Activated naive CD4-positive, alpha-beta T cell treated with anti-CD3 and anti-CD28 coated beads, Interleukin-2, amount 50 U/mL, for 72 hours (primary cell): ENCODE measurements at regions not wholly inside any gene's neighbourhood (a gene's known extent, or its start where the extent isn't known, plus 50 kb on each side); places are given as distances from the start of the nearest gene placed in this dataset.

ENCODE experiments used
- ATAC-seq, 2 donors: fragments of 150-1000 bp; cut with Tn5 transposase; 2 replicates each; pipeline ENCODE4 v1.10.0; 2021; ENCODE audit warnings: mild to moderate bottlenecking in 2 of 2, moderate library complexity in 2 of 2
- DNase-seq, 2 donors: peaks; one replicate each; pipeline ENCODE4 v3.0.0; 2021 to 2022; ENCODE audit warnings: low spot score in 2 of 2
- H3K27ac Mint-ChIP-seq, 2 donors: one replicate each; pipeline ENCODE4 v1.8.0; 2022; ENCODE audit warnings: mild to moderate bottlenecking in 2 of 2, mixed read lengths in 2 of 2
- H3K36me3 Mint-ChIP-seq, 2 donors: one replicate each; pipeline ENCODE4 v1.8.0; 2022; ENCODE audit warnings: mixed read lengths in 2 of 2
- H3K9me3 Mint-ChIP-seq, 2 donors: one replicate each; pipeline ENCODE4 v1.8.0; 2022; ENCODE audit warnings: mixed read lengths in 2 of 2

- DNase-seq (peak; percentile 50 to 66), ATAC-seq (peak; percentile 99 to 100)
- no peaks in the 10 kb centered on the region for H3K9me3 Mint-ChIP-seq
- H3K36me3 Mint-ChIP-seq: no peaks in the 10 kb centered on the region
- peak overlapping the region in 1 of 2 donors; percentile 68 for H3K27ac Mint-ChIP-seq
Measured at GRCh38 chr9:99433555-99433954, 211.5 kb downstream of the SEC61B start.

- Mint-ChIP-seq H3K9me3 (no peaks in the 10 kb centered on the region), H3K27ac (no peak overlapping the region), H3K36me3 (no peaks in the 10 kb centered on the region)
- DNase-seq (no peak), ATAC-seq (no peak)
Measured at GRCh38 chr9:99436616-99437015, 214.5 kb downstream of the SEC61B start.

- H3K27ac Mint-ChIP-seq: no peak overlapping the region
- no peaks in the 10 kb centered on the region for H3K9me3 Mint-ChIP-seq
- H3K36me3 Mint-ChIP-seq: no peaks in the 10 kb centered on the region
- DNase-seq (no peak), ATAC-seq (no peak)
Measured at GRCh38 chr9:99437145-99437544, 215.1 kb downstream of the SEC61B start.

- Mint-ChIP-seq H3K9me3 (no peaks in the 10 kb centered on the region), H3K27ac (no peak overlapping the region)
- DNase-seq: no peak
Measured at GRCh38 chr9:99438596-99438995, 216.5 kb downstream of the SEC61B start.

GRCh38 chr9:99441829-99442228 lies 219.7 kb downstream of the SEC61B start:
- Mint-ChIP-seq H3K27ac (no peak overlapping the region), H3K9me3 (no peaks in the 10 kb centered on the region), H3K36me3 (no peaks in the 10 kb centered on the region)
- ATAC-seq (no peak), DNase-seq (no peak)

More at GRCh38 chr9:99438596-99438995, 216.5 kb downstream of the SEC61B start:
- no peaks in the 10 kb centered on the region for H3K36me3 Mint-ChIP-seq
- ATAC-seq: no peak

- ATAC-seq: no peak
Measured at GRCh38 chr9:99445371-99445891, 223.3 kb downstream of the SEC61B start.

DNA sequence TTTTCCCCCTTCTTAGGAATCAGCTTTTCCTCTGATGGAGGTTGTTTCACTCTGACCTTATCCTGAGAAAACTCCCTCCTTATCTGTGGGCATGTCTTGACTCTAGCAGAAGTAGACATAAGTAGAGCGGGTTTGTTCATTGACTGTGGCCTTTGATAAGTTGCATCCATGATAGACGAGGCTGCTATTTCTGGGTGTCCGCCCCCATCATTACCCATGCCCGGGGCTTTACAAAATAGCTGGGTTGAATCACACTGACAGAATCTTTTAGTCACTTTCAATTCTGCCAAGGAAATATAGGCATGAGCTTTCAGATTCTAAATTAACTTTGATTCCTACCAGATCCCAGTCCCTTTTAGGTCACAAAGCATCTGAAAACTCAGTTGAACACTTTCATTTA lies 223.8 kb downstream of the SEC61B start:
- DNase-seq: no peak
- Mint-ChIP-seq H3K36me3 (no peaks in the 10 kb centered on the region), H3K9me3 (no peaks in the 10 kb centered on the region), H3K27ac (no peak overlapping the region)
- ATAC-seq: no peak

More at GRCh38 chr9:99445371-99445891, 223.3 kb downstream of the SEC61B start:
- no peak for DNase-seq
- Mint-ChIP-seq H3K9me3 (no peaks in the 10 kb centered on the region), H3K36me3 (no peaks in the 10 kb centered on the region), H3K27ac (no peak overlapping the region)

GRCh38 chr9:99447951-99448350 lies 225.9 kb downstream of the SEC61B start:
- Mint-ChIP-seq H3K36me3 (no peaks in the 10 kb centered on the region), H3K27ac (no peak overlapping the region), H3K9me3 (no peaks in the 10 kb centered on the region)
- DNase-seq (no peak), ATAC-seq (no peak)

GRCh38 chr9:99449726-99450125 lies 227.6 kb downstream of the SEC61B start:
- Mint-ChIP-seq H3K9me3 (no peaks in the 10 kb centered on the region), H3K36me3 (no peaks in the 10 kb centered on the region), H3K27ac (no peak overlapping the region)
- no peak for DNase-seq
- no peak for ATAC-seq

- Mint-ChIP-seq H3K27ac (no peak overlapping the region), H3K36me3 (no peaks in the 10 kb centered on the region), H3K9me3 (no peaks in the 10 kb centered on the region)
- ATAC-seq (no peak), DNase-seq (no peak)
Measured at GRCh38 chr9:99451112-99451606, 229.1 kb downstream of the SEC61B start.

DNA sequence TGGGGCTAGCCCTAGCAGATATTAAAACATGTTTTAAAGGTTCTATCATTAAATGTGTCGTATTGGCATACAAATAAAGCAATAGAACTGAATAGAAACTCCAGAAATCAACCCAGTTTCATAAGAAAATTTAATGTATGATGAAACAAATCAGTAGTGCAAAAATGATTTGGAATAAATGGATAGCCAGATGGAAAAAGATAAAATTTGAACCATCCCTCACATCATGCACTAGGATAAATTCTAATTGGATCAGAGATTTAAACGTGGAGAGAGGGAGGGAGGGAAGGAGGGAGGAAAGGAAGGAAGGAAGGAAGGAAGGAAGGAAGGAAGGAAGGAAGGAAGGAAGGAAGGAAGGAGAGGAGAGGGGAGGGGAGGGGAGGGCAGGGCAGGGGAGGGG lies 235.3 kb downstream of the SEC61B start:
- DNase-seq (no peak), ATAC-seq (no peak)
- no peaks in the 10 kb centered on the region for H3K9me3 Mint-ChIP-seq
- H3K27ac Mint-ChIP-seq: no peak overlapping the region
- H3K36me3 Mint-ChIP-seq: no peaks in the 10 kb centered on the region

- H3K27ac Mint-ChIP-seq: no peak overlapping the region
- ATAC-seq: no peak
- H3K36me3 Mint-ChIP-seq: no peaks in the 10 kb centered on the region
- DNase-seq: no peak
- no peaks in the 10 kb centered on the region for H3K9me3 Mint-ChIP-seq
Measured at GRCh38 chr9:99457981-99458380, 235.9 kb downstream of the SEC61B start.

GRCh38 chr9:99459919-99460318 lies 237.8 kb downstream of the SEC61B start:
- DNase-seq (no peak), ATAC-seq (no peak)
- H3K27ac Mint-ChIP-seq: no peak overlapping the region
- H3K9me3 Mint-ChIP-seq: no peaks in the 10 kb centered on the region
- no peaks in the 10 kb centered on the region for H3K36me3 Mint-ChIP-seq

GRCh38 chr9:99463131-99463530 lies 241.0 kb downstream of the SEC61B start:
- DNase-seq: no peak
- Mint-ChIP-seq H3K36me3 (no peaks in the 10 kb centered on the region), H3K9me3 (no peaks in the 10 kb centered on the region), H3K27ac (no peak overlapping the region)
- no peak for ATAC-seq

DNA sequence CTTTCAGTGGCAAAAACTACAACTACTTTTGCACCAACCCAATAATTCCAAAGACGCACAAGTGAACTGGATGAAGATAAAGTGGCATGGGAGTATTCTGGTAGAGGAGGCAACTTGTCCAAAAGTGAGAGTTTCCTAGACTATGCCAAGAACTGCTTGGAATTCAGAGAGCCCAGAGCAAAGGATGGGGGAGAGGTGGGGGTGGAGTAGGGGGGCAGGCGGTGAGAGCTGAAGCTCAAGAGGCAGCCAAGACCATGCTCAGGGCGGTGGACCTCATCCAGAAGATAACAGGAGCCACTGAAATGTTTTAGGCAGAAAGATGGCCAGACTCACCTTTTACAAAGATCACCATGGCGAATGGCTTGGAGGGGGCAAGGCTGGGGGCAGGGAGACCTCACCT lies 242.5 kb downstream of the SEC61B start:
- ATAC-seq: no peak
- no peak overlapping the region for H3K27ac Mint-ChIP-seq
- no peaks in the 10 kb centered on the region for H3K9me3 Mint-ChIP-seq
- no peaks in the 10 kb centered on the region for H3K36me3 Mint-ChIP-seq
- DNase-seq: no peak

- H3K36me3 Mint-ChIP-seq: no peaks in the 10 kb centered on the region
- DNase-seq: no peak
- H3K9me3 Mint-ChIP-seq: no peaks in the 10 kb centered on the region
- no peak for ATAC-seq
- H3K27ac Mint-ChIP-seq: no peak overlapping the region
Measured at GRCh38 chr9:99465231-99465907, 243.3 kb downstream of the SEC61B start.

DNA sequence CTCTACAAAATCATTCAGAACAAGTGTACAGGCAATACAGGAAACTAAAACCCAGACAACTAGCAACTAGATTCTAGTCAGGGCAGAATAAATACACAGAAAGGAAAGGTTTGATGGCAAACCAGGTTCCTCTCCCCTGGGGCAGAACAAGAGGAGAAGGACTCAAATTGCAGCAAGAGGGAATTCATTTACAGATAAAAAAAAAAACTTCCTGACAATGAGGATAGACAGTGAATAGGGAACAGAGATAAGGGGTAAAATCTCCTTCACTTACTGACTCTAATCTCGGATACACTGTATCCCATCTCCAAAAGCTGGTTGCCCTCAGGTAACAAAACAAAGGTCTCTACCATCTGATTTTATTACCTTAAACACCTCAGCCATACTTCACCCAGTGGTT lies 244.0 kb downstream of the SEC61B start:
- no peaks in the 10 kb centered on the region for H3K36me3 Mint-ChIP-seq
- ATAC-seq (no peak), DNase-seq (no peak)
- no peak overlapping the region for H3K27ac Mint-ChIP-seq
- no peaks in the 10 kb centered on the region for H3K9me3 Mint-ChIP-seq

GRCh38 chr9:99466781-99467180 lies 244.7 kb downstream of the SEC61B start:
- ATAC-seq (no peak), DNase-seq (no peak)
- Mint-ChIP-seq H3K9me3 (no peaks in the 10 kb centered on the region), H3K36me3 (no peaks in the 10 kb centered on the region), H3K27ac (no peak overlapping the region)
